ENCODE measurements at regions not wholly inside any gene's neighbourhood (a gene's known extent, or its start where the extent isn't known, plus 50 kb on each side); places are given as distances from the start of the nearest gene placed in this dataset.

- H3K36me3 ChIP-seq (ENCODE audit: insufficient read depth in 1 of 2, low read depth in 1 of 2): no peaks in the 10 kb centered on the region
- no peak overlapping the region for H3K4me3 ChIP-seq
- intact Hi-C loops (cut with DNase I): no loop called here
- ATAC-seq (no peak), DNase-seq (no peak)
- no peaks in the 10 kb centered on the region for H3K4me1 ChIP-seq
- H3K27ac ChIP-seq: no peak overlapping the region
- 85 to 95% (median 91%) methylated on average over 9 of the region's 9 CpGs for WGBS, 3 donors
- no peak for TF ChIP-seq CTCF (IDR thresholded peaks at IDR 0.05)
- H3K27me3 ChIP-seq (ENCODE audit: insufficient read depth in 3 of 3, low read length in 2 of 3): peaks cover 0 to 2% (median 0%) of the 10 kb centered on the region in 3 donors
- no peaks in the 10 kb centered on the region for H3K9me3 ChIP-seq
Measured at GRCh38 chr13:24612726-24613125, 67.5 kb upstream of the ATP12A start.

- DNase-seq (no peak), ATAC-seq (no peak)
- TF ChIP-seq CTCF (IDR thresholded peaks at IDR 0.05): no peak
- Histone ChIP-seq H3K27ac (no peak overlapping the region), H3K27me3 (ENCODE audit: insufficient read depth in 3 of 3, low read length in 2 of 3) (peaks cover 0 to 2% (median 0%) of the 10 kb centered on the region in 3 donors), H3K9me3 (no peaks in the 10 kb centered on the region), H3K4me3 (no peak overlapping the region), H3K36me3 (ENCODE audit: insufficient read depth in 1 of 2, low read depth in 1 of 2) (no peaks in the 10 kb centered on the region), H3K4me1 (no peaks in the 10 kb centered on the region)
- intact Hi-C loops (cut with DNase I): no loop called here
- WGBS, 3 donors: 75 to 84% (median 77%) methylated on average over 3 of the region's 3 CpGs
Measured at GRCh38 chr13:24613128-24613527, 67.1 kb upstream of the ATP12A start.

- H3K4me3 ChIP-seq: no peak overlapping the region
- no peak for TF ChIP-seq CTCF (IDR thresholded peaks at IDR 0.05)
- no peak overlapping the region for H3K27ac ChIP-seq
- 84 to 90% (median 88%) methylated on average over 11 of the region's 11 CpGs for WGBS, 3 donors
- intact Hi-C loops (cut with DNase I): no loop called here
- H3K9me3 ChIP-seq: no peaks in the 10 kb centered on the region
- ATAC-seq (no peak), DNase-seq (no peak)
- H3K4me1 ChIP-seq: no peaks in the 10 kb centered on the region
- H3K36me3 ChIP-seq (ENCODE audit: insufficient read depth in 1 of 2, low read depth in 1 of 2): no peaks in the 10 kb centered on the region
- peaks cover 0 to 2% (median 0%) of the 10 kb centered on the region in 3 donors for H3K27me3 ChIP-seq (ENCODE audit: insufficient read depth in 3 of 3, low read length in 2 of 3)
Measured at GRCh38 chr13:24613755-24614154, 66.5 kb upstream of the ATP12A start.

- Histone ChIP-seq H3K4me1 (no peaks in the 10 kb centered on the region), H3K27ac (no peak overlapping the region)
- WGBS, 3 donors: 87 to 89% (median 89%) methylated on average over 15 of the region's 15 CpGs
Measured at GRCh38 chr13:24614306-24615080, 65.7 kb upstream of the ATP12A start.

More at GRCh38 chr13:24614306-24615080, 65.7 kb upstream of the ATP12A start:
- Histone ChIP-seq H3K36me3 (ENCODE audit: insufficient read depth in 1 of 2, low read depth in 1 of 2) (no peaks in the 10 kb centered on the region), H3K4me3 (no peak overlapping the region), H3K27me3 (ENCODE audit: insufficient read depth in 3 of 3, low read length in 2 of 3) (peaks cover 0 to 2% (median 0%) of the 10 kb centered on the region in 3 donors), H3K9me3 (no peaks in the 10 kb centered on the region)
- ATAC-seq: no peak
- intact Hi-C loops (cut with DNase I): no loop called here
- DNase-seq: no peak
- no peak for TF ChIP-seq CTCF (IDR thresholded peaks at IDR 0.05)
